Neural progenitor cell (in vitro differentiated cells): ENCODE measurements at regions not wholly inside any gene's neighbourhood (a gene's known extent, or its start where the extent isn't known, plus 50 kb on each side); places are given as distances from the start of the nearest gene placed in this dataset.
A peak's percentile ranks its signal among the peaks of the same experiment; 100 is the strongest.
"Not testable (repeated sequence)": the region's sequence is repeated elsewhere in the genome, so short reads cannot be mapped to it uniquely, and the experiment has no call there.

Source experiments
- DNase-seq: peaks from one replicate; pipeline ENCODE4 v3.0.0-alpha.2; 2016; ENCODE audit warnings: low spot score
- H2AFZ ChIP-seq: fragments of 200-600 bp; sonication (generic); replicated peaks from 2 replicates; pipeline ENCODE4 v1.6.1; 2016; ENCODE audit warnings: antibody characterized with exemption
- H3F3A ChIP-seq: fragments of 200-600 bp; sonication (generic); 2 replicates; pipeline ENCODE4 v1.6.1; 2016; ENCODE audit warnings: antibody characterized with exemption, low read depth
- H3K27ac ChIP-seq: fragments of 200-600 bp; sonication (generic); 2 replicates; pipeline ENCODE4 v1.5.1; 2016; ENCODE audit warnings: mild to moderate bottlenecking
- H3K27me3 ChIP-seq: fragments of 200-600 bp; sonication (generic); 2 replicates; pipeline ENCODE4 v1.6.1; 2016; ENCODE audit warnings: mild to moderate bottlenecking, moderate library complexity
- H3K36me3 ChIP-seq: fragments of 200-600 bp; sonication (generic); 2 replicates; pipeline ENCODE4 v1.5.1; 2016
- H3K4me1 ChIP-seq: fragments of 200-600 bp; sonication (generic); 2 replicates; pipeline ENCODE4 v1.6.1; 2016; ENCODE audit warnings: mixed run types
- H3K4me2 ChIP-seq: fragments of 200-600 bp; sonication (generic); 2 replicates; pipeline ENCODE4 v1.6.1; 2016
- H3K4me3 ChIP-seq: fragments of 200-600 bp; sonication (generic); 2 replicates; pipeline ENCODE4 v1.5.1; 2016
- H3K79me2 ChIP-seq: fragments of 200-600 bp; sonication (generic); 2 replicates; pipeline ENCODE4 v1.6.1; 2016; ENCODE audit warnings: low read depth
- H3K9ac ChIP-seq: fragments of 200-600 bp; sonication (generic); 2 replicates; pipeline ENCODE4 v1.6.1; 2016
- H3K9me3 ChIP-seq: fragments of 200-600 bp; sonication (generic); 2 replicates; pipeline ENCODE4 v1.5.1; 2016; ENCODE audit warnings: low read depth
- H4K20me1 ChIP-seq: fragments of 200-600 bp; sonication (generic); 2 replicates; pipeline ENCODE4 v1.6.1; 2016; ENCODE audit warnings: low read depth
- H3K27ac Mint-ChIP-seq: 3 replicates; pipeline ENCODE4 v1.8.0; 2021; ENCODE audit warnings: mixed read lengths
- H3K27me3 Mint-ChIP-seq: 2 replicates; pipeline ENCODE4 v1.8.0; 2022; ENCODE audit warnings: low read depth, mild to moderate bottlenecking, inconsistent platforms, moderate library complexity, mixed read lengths; ENCODE audit not compliant: insufficient read depth
- H3K36me3 Mint-ChIP-seq: 3 replicates; pipeline ENCODE4 v1.8.0; 2021; ENCODE audit warnings: mixed read lengths
- H3K4me1 Mint-ChIP-seq: 3 replicates; pipeline ENCODE4 v1.8.0; 2021; ENCODE audit warnings: mixed read lengths
- H3K4me3 Mint-ChIP-seq: 3 replicates; pipeline ENCODE4 v1.8.0; 2021; ENCODE audit warnings: mild to moderate bottlenecking, moderate library complexity, mixed read lengths
- H3K9me3 Mint-ChIP-seq: 3 replicates; pipeline ENCODE4 v1.8.0; 2020; ENCODE audit warnings: mixed read lengths
- CTCF ChIP-seq: fragments of 200-600 bp; sonication (generic); IDR thresholded peaks from 2 replicates; pipeline ENCODE4 v1.5.1; 2017; ENCODE audit warnings: antibody characterized with exemption, mild to moderate bottlenecking
- EZH2 ChIP-seq: fragments of 200-600 bp; sonication (generic); IDR thresholded peaks from 2 replicates; pipeline ENCODE4 v1.6.1; 2017; ENCODE audit warnings: antibody characterized with exemption, mild to moderate bottlenecking, moderate library complexity
- EZH2phosphoT487 ChIP-seq: fragments of 200-600 bp; sonication (generic); IDR thresholded peaks from 2 replicates; pipeline ENCODE4 v1.6.1; 2017; ENCODE audit warnings: antibody characterized with exemption

- not testable (repeated sequence) for H3K79me2 ChIP-seq, H3K36me3 ChIP-seq, H3K4me3 Mint-ChIP-seq, H3K27ac ChIP-seq, H3K27me3 Mint-ChIP-seq, H3K9me3 ChIP-seq, H3K27ac Mint-ChIP-seq, H3F3A ChIP-seq, H3K4me2 ChIP-seq, H3K36me3 Mint-ChIP-seq, H3K4me1 Mint-ChIP-seq, H3K9ac ChIP-seq, H2AFZ ChIP-seq, H4K20me1 ChIP-seq, H3K27me3 ChIP-seq, DNase-seq, H3K4me1 ChIP-seq, H3K4me3 ChIP-seq
- H3K9me3 Mint-ChIP-seq = peaks cover 36% of the 10 kb centered on the region
Measured at GRCh38 chr6:86872810-86873209, 64.5 kb upstream of the HTR1E start.

DNA sequence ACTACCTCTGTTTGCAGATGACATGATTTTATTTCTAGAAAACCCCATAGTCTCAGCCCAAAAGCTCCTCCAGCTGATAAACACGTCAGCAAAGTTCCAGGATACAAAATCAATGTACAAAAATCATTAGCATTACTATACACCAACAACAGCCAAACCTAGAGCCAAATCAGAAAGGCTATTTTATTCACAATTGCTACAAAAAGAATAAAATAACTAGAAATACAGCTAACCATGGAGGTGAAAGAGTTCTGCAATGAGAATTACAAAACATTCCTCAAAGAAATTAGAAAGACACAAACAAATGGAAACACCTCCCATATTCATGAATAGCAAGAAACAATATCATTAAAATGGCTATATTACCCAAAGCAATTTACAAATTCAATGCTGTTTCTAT, 65.6 kb upstream of the HTR1E start:
- H3K79me2 ChIP-seq = no peaks in the 10 kb centered on the region
- H3K27me3 Mint-ChIP-seq = peaks cover 3% of the 10 kb centered on the region
- H3K4me1 ChIP-seq = no peaks in the 10 kb centered on the region
- H2AFZ ChIP-seq = no peak overlapping the region
- peaks cover 36% of the 10 kb centered on the region for H3K9me3 Mint-ChIP-seq
- H3K4me2 ChIP-seq = no peak overlapping the region
- H3K36me3 Mint-ChIP-seq = no peaks in the 10 kb centered on the region
- no peak for DNase-seq
- no peak overlapping the region for H3K27ac ChIP-seq
- H3K4me3 ChIP-seq = no peak overlapping the region
- no peak overlapping the region for H3K9ac ChIP-seq
- H3K27me3 ChIP-seq = no peaks in the 10 kb centered on the region
- no peaks in the 10 kb centered on the region for H4K20me1 ChIP-seq
- no peaks in the 10 kb centered on the region for H3F3A ChIP-seq
- H3K36me3 ChIP-seq = no peaks in the 10 kb centered on the region
- H3K27ac Mint-ChIP-seq = no peak overlapping the region
- H3K4me1 Mint-ChIP-seq = no peaks in the 10 kb centered on the region
- H3K9me3 ChIP-seq = no peaks in the 10 kb centered on the region
- TF ChIP-seq CTCF = no peak
- TF ChIP-seq EZH2 = no peak
- TF ChIP-seq EZH2phosphoT487 = no peak
- no peak overlapping the region for H3K4me3 Mint-ChIP-seq

- Mint-ChIP-seq H3K27ac (no peak overlapping the region), H3K27me3 (peaks cover 3% of the 10 kb centered on the region), H3K36me3 (no peaks in the 10 kb centered on the region), H3K4me3 (no peak overlapping the region), H3K4me1 (no peaks in the 10 kb centered on the region), H3K9me3 (peaks cover 32% of the 10 kb centered on the region)
- no peaks in the 10 kb centered on the region for H3K9me3 ChIP-seq
- no peaks in the 10 kb centered on the region for H4K20me1 ChIP-seq
- no peak overlapping the region for H3K9ac ChIP-seq
- H3F3A ChIP-seq = no peaks in the 10 kb centered on the region
- H3K4me3 ChIP-seq = no peak overlapping the region
- H2AFZ ChIP-seq = no peak overlapping the region
- H3K27me3 ChIP-seq = no peaks in the 10 kb centered on the region
- H3K36me3 ChIP-seq = no peaks in the 10 kb centered on the region
- no peaks in the 10 kb centered on the region for H3K79me2 ChIP-seq
- H3K4me2 ChIP-seq = no peak overlapping the region
- no peaks in the 10 kb centered on the region for H3K4me1 ChIP-seq
- no peak for DNase-seq
- H3K27ac ChIP-seq = no peak overlapping the region
- no peak for TF ChIP-seq CTCF
- no peak for TF ChIP-seq EZH2
- TF ChIP-seq EZH2phosphoT487 = no peak
Measured at GRCh38 chr6:86869500-86869899, 67.8 kb upstream of the HTR1E start.

- Histone ChIP-seq H3K79me2 (no peaks in the 10 kb centered on the region), H3K9ac (no peak overlapping the region), H3K27ac (no peak overlapping the region), H4K20me1 (no peaks in the 10 kb centered on the region), H3K4me1 (no peaks in the 10 kb centered on the region), H3K9me3 (no peaks in the 10 kb centered on the region), H3K36me3 (no peaks in the 10 kb centered on the region), H3K27me3 (no peaks in the 10 kb centered on the region), H2AFZ (no peak overlapping the region), H3K4me3 (no peak overlapping the region), H3K4me2 (no peak overlapping the region), H3F3A (no peaks in the 10 kb centered on the region)
- no peaks in the 10 kb centered on the region for H3K4me1 Mint-ChIP-seq
- peak; percentile 38 for TF ChIP-seq CTCF
- TF ChIP-seq EZH2 = no peak
- no peak for TF ChIP-seq EZH2phosphoT487
- DNase-seq = no peak
- no peaks in the 10 kb centered on the region for H3K9me3 Mint-ChIP-seq
- no peaks in the 10 kb centered on the region for H3K36me3 Mint-ChIP-seq
- H3K27ac Mint-ChIP-seq = no peak overlapping the region
- no peak overlapping the region for H3K4me3 Mint-ChIP-seq
- H3K27me3 Mint-ChIP-seq = no peaks in the 10 kb centered on the region
Measured at GRCh38 chr6:86859513-86859912, 77.8 kb upstream of the HTR1E start.
